ENCODE measurements at regions not wholly inside any gene's neighbourhood (a gene's known extent, or its start where the extent isn't known, plus 50 kb on each side); places are given as distances from the start of the nearest gene placed in this dataset.

- Mint-ChIP-seq H3K36me3 (ENCODE audit: insufficient read depth in 1 of 3, low read depth in 3 of 3) (peaks cover 2 to 14% (median 5%) of the 10 kb centered on the region in 3 experiments; a peak in 4 of 7 replicates), H3K27me3 (ENCODE audit: low read depth) (peaks cover 2% of the 10 kb centered on the region), H3K4me1 (peaks cover 19 to 23% of the 10 kb centered on the region in 2 experiments), H3K4me3 (no peak overlapping the region), H3K27ac (peak overlapping the region in 2 of 3 experiments; percentile 26 to 68; a peak in 3 of 7 replicates), H3K9me3 (no peaks in the 10 kb centered on the region)
- H4K5ac ChIP-seq (ENCODE audit: insufficient read length, low read depth, low read length): no peak overlapping the region
- no peak overlapping the region for H2BK20ac ChIP-seq (ENCODE audit: low read depth, low read length, poor library complexity, severe bottlenecking)
- no peak overlapping the region for H4K91ac ChIP-seq (ENCODE audit: insufficient read length, low read depth, low read length)
- H3K4me1 ChIP-seq (ENCODE audit: insufficient read depth, low read length): no peaks in the 10 kb centered on the region; the same call in 1 of the 2 replicates
- no peak overlapping the region for H3K4ac ChIP-seq (ENCODE audit: low read depth, low read length)
- no peak overlapping the region for H3T11ph ChIP-seq (ENCODE audit: low read length)
- H4K8ac ChIP-seq (replicated peaks; ENCODE audit: insufficient read length, low read depth, low read length): no peak overlapping the region
- H4K20me1 ChIP-seq (ENCODE audit: control insufficient read depth, insufficient read depth, insufficient read length): no peaks in the 10 kb centered on the region
- no peak overlapping the region for H3K9ac ChIP-seq (ENCODE audit: extremely low read depth, insufficient read length, low read length)
- H3K27me3 ChIP-seq (ENCODE audit: insufficient read depth, low read length): no peaks in the 10 kb centered on the region
- H2BK5ac ChIP-seq (ENCODE audit: insufficient read length, low read length): no peak overlapping the region
- no peaks in the 10 kb centered on the region for H3K79me1 ChIP-seq (ENCODE audit: insufficient read depth, low read depth, low read length, poor library complexity, severe bottlenecking)
- H3K23ac ChIP-seq (ENCODE audit: insufficient read length, low read depth, low read length): no peak overlapping the region
- no peak overlapping the region for H2BK120ac ChIP-seq (ENCODE audit: low read depth, low read length, poor library complexity, severe bottlenecking)
- no peak overlapping the region for H3K27ac ChIP-seq (ENCODE audit: insufficient read length, low read depth, low read length)
- no peaks in the 10 kb centered on the region for H3K79me2 ChIP-seq (ENCODE audit: insufficient read depth, low read length)
- H3K4me2 ChIP-seq (ENCODE audit: insufficient read depth, insufficient read length, low read length): no peak overlapping the region
- no CpG with 5 or more reads among the region's 3 CpGs for WGBS (ENCODE audit: extremely low coverage, insufficient read length, low lambda C conversion rate)
- no peak for DNase-seq
- no peaks in the 10 kb centered on the region for H3K9me3 ChIP-seq (ENCODE audit: control insufficient read depth, low read depth, low read length)
- H3K56ac ChIP-seq (ENCODE audit: insufficient read length, low read depth, low read length): no peak overlapping the region
- no peak overlapping the region for H2BK12ac ChIP-seq (ENCODE audit: insufficient read length, low read depth, low read length)
- H3K23me2 ChIP-seq (ENCODE audit: insufficient read length, low read depth, low read length, poor library complexity, severe bottlenecking): no peaks in the 10 kb centered on the region
- H3K14ac ChIP-seq (ENCODE audit: insufficient read depth, low read length): no peak overlapping the region
- H2AK5ac ChIP-seq (ENCODE audit: insufficient read length, low read length): no peak overlapping the region
- no peak overlapping the region for H3K18ac ChIP-seq (ENCODE audit: insufficient read length, low read depth, low read length)
- no peak overlapping the region for H2AFZ ChIP-seq (ENCODE audit: low read length)
- no peak overlapping the region for H2BK15ac ChIP-seq (ENCODE audit: low read depth, low read length)
- TF ChIP-seq, protein P1, sequence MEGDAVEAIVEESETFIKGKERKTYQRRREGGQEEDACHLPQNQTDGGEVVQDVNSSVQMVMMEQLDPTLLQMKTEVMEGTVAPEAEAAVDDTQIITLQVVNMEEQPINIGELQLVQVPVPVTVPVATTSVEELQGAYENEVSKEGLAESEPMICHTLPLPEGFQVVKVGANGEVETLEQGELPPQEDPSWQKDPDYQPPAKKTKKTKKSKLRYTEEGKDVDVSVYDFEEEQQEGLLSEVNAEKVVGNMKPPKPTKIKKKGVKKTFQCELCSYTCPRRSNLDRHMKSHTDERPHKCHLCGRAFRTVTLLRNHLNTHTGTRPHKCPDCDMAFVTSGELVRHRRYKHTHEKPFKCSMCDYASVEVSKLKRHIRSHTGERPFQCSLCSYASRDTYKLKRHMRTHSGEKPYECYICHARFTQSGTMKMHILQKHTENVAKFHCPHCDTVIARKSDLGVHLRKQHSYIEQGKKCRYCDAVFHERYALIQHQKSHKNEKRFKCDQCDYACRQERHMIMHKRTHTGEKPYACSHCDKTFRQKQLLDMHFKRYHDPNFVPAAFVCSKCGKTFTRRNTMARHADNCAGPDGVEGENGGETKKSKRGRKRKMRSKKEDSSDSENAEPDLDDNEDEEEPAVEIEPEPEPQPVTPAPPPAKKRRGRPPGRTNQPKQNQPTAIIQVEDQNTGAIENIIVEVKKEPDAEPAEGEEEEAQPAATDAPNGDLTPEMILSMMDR (conservative IDR thresholded peaks at IDR 0.05): no peak
Observed at GRCh38 chr5:173709145-173709544, 92.7 kb upstream of the BOD1 start.

Measured in H9 (cell line).